Left renal cortex interstitium (tissue), 4 donors: ENCODE measurements at regions not wholly inside any gene's neighbourhood (a gene's known extent, or its start where the extent isn't known, plus 50 kb on each side); places are given as distances from the start of the nearest gene placed in this dataset.
A peak's percentile ranks its signal among the peaks of the same experiment; 100 is the strongest.

Experiments used
- DNase-seq, 4 donors: peaks; one replicate each; pipeline ENCODE4 v3.0.0-alpha.2; 2013; ENCODE audit warnings: low read depth in 4 of 4, low spot score in 2 of 4, missing footprints in 1 of 4

DNA sequence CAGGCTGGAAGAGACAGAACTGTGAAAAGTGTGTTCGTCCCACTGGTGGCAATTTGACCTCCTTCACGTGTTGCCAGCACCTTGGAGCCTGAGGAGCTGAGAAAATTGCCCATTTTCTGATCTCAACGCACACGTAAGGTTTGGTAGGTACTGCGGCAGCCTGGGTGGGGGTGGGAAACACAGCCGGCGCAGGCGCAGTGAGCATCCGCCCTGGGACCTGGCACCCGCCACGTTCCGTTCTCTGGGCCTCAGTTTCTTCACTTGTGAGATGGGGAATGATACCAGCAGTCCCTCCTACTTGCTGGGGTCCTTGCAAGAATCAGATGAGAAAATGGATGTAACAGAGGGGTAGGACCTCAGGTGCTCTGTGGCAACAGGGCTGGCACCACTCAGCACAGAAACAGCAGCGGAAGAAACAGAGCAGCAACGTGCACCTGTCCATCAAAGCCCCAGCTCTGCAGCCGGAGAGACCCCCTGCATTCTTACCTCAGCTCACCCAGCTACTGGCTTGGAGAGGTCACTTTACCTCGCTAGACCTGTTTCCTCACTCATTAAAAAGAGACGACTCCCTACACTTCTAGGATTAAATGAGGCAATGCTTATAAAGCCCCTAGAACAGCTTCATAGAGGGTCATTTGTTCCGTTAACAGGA lies 458.0 kb upstream of the ID2 start:
- DNase-seq: no peak

DNA sequence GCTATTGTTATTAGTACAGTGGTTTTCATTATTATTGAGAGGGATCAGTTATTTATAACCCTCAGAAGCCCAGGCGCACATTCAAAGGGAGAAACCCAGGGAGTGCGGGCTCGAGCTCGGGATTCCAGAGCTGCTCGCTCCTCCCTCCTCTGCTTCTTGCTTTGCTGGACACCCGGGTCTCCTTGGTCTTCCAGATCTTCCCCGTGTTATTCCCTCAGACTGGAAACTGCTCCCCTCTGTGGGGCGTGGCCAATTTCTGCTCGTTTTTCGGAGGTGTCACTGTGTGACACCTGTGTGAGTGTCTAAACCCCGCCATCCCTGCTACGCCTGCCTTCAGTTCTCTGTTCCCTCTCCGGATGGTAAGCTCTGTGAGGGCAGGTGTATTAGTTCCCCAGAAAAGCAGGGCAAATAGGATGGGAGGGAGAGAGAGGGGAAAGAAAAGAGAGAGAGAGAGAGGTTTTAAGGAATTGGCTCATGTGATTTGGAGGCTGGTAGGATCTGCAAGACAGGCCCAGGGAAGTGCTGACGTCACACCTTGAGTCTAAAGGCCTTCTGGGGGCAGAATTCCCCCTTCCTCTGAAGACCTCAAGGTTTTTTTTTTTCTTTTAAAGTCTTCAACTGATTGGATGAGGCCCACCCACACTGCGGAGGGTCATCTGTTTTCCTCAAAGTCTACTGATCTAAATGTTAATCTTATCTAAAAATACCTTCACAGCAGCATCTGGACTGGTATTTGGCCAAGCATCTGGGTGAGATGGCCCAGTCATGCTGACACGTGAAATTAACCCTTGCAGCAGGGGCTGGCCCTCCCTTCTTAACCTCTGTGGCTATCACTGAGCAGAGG lies 457.3 kb upstream of the ID2 start:
- DNase-seq: no peak

DNA sequence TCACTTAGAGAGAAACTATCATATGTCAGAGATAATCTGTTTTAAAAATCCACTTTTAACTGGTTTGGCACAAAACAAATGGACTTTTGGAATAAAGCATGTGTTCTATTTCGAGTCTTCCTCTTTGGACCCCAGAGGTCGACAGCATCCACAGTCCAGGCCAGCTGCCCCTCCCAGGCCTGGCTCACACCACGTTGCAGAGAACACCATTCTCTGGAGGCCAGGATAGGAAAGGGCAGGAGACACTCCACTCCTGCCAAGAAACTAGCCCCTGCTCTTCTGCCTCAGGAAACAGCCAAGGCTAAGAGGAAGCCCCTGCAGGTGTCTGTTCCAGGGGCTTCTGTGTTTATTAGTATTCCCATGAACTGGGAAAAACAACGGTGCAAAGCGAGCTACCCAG lies 456.6 kb upstream of the ID2 start:
- no peak for DNase-seq

DNA sequence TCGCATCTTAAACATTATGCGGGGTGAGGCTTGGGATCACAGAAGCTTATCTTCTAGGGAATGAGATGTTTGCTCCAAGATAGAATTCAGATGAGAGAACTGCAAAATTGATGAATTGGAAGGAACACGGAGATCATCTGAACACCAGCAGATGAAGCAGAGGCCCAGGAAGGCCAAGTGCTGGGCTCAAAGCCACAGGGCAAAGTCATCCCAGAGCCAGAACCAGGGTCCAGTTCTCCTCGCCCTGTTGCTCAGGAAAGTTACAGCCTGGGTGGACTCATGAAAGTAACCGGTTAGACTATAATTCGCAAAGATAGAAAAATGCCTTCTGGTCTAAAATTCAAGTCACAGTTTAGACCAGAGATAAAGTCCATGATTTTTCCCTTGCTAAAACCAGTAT lies 456.1 kb upstream of the ID2 start:
- DNase-seq: no peak

DNA sequence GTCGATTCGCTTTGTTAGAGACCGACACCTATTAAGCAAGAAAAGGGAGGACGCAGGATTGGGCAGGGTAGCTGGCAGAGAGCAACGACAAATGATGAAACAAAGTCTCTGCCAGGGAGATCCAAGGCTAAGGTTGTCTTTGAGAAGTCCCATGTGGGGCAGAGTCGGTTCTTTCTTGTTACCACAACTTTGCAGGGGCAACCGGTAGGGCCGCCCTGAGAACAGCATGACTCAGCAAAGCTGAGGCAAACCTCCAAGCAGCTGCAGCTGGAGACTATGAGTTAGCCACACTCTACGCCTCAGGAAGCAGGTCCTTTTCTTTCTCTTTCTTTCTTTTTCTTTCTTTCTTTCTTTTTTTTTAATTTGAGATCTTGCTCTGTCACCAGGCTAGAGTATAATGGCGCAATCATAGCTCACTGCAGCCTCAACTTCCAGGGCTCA lies 452.3 kb upstream of the ID2 start:
- DNase-seq: no peak

DNA sequence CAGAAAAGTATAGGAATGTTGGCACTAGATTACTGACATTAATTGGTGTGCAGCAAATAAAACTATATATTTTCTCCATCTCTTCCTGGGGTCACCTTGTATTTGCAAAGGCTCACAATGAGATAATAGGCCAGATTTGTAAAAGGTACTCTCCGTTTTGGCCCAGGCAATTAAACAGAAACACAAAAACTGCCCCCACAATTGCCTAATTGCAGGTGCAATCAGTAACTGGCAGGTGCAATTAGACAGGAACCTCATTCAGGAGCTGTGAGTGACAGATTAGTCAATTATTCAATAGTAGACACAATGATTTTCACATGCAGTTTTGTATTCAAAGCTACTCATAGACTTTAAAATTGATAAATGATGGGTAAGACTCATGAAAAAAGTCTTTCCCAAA lies 451.4 kb upstream of the ID2 start:
- DNase-seq: no peak

DNA sequence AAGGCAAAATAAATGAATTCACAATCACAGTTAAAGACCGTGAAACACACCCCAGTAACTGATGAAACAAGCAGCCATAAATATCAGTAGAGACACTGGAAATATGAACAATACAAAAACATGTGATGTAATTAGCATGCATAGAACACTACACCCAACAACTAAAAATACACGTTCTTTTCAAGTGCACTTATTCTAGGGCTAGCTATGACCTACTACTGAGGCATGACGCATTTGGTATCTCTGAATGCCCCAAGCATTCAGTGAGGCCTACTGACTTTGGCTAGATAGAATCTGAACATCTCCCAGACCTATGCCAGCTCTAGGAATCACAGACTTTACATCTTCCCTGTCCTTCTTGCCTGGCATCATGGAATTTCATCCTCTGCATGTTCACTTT lies 450.0 kb upstream of the ID2 start:
- no peak for DNase-seq

DNA sequence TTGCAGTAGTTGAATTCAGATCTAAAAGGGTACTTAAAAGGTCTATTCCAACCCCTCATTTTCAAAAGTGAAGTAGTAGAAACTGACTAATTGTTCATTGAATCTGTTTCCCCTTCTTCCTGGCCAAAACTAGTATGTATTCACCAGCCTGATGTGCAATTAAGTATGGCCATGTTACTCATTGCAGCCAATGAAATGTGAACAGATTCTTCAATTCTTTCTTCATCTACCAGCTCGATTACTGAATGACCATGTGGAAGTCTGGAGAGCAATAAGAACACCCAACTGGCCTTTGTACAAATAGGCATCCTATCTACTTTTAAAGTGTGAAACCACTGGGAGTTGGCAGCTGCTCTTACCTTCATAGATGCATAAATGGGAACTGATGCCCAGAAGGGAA lies 449.0 kb upstream of the ID2 start:
- DNase-seq: no peak

DNA sequence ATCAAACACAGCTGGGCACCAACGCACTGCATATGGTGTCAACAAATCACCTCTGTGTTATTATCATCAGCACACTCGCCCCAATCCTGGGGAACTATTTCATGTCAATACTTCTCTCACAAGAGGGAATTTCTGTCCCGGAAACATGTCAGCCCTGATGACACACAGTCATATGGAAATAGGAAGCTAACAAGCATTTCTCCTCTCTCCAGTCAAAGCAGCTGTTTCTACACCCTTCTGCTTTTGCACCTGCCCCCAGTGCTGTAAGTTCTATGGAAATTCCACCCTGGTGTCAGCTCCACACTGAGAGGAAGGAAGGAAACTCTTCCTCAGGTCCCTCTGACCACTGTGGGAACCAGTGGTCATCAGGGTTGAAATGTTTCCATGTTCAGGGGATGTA lies 447.6 kb upstream of the ID2 start:
- DNase-seq: no peak

DNA sequence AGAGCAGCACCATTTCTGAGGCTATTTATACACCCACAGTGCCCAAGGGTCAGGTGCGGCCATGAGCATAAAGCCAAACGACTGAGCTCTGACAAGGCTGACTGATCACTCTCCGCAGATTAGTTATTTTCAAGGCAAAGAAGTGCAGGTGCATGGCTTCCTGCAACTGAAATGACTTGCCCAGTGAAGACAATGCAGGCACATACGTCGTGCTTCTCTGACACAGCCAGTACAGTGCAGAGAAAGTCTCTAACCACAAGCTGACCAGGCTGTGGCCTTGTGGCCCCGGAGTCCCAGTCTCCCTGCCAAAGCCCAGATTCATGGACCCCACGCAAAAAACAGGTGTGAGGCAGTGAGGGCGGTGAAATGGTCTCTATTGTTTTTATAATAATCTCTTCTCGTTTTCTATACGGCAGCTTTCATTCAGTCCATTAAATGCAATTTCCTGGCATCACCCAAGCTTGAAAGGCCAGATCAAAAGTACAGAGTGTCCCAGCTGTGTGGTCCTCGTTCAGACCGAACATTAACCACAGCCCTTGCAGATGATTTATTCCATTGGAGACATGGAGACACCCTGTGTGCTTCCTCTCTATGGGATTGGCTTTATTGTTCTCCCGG lies 447.0 kb upstream of the ID2 start:
- DNase-seq: peak in 2 of 4 donors; percentile 27 to 36

DNA sequence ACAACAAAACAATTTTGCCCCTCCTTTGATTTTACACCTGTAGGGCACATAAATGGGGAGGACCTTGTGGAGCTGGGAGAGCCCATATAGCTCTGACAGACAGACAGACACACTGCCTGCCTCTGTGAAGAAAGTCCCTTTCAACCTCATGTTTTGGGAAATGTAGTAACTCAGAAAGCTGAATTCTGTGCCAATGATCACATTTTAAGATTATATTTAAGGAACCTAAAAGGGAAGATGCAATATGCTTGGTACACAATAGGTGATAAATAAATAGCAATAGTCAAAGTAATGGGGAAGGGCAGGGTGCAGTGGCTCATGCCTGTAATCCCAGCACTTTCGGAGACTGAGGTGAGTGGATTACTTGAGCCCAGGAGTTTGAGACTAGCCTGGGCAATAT lies 446.4 kb upstream of the ID2 start:
- no peak for DNase-seq

DNA sequence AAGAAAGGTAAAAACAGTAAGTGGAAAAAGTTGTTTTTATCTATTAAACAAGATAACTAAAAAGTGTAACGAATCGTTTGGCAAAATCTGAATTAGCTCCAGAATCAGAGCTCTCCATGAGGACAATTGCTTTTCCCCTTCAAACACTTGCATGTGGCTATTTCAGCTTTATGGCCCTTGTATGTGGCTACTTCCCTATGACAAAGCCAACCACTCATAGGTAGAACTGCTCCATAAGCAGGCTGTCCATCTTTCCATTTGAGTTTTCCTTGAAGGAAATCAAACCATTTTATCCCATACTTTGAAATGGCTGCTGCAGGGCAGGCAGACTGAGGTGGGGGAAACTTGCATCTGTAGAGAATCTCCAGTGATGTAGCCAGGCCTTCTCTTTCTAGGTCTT lies 445.5 kb upstream of the ID2 start:
- no peak for DNase-seq

DNA sequence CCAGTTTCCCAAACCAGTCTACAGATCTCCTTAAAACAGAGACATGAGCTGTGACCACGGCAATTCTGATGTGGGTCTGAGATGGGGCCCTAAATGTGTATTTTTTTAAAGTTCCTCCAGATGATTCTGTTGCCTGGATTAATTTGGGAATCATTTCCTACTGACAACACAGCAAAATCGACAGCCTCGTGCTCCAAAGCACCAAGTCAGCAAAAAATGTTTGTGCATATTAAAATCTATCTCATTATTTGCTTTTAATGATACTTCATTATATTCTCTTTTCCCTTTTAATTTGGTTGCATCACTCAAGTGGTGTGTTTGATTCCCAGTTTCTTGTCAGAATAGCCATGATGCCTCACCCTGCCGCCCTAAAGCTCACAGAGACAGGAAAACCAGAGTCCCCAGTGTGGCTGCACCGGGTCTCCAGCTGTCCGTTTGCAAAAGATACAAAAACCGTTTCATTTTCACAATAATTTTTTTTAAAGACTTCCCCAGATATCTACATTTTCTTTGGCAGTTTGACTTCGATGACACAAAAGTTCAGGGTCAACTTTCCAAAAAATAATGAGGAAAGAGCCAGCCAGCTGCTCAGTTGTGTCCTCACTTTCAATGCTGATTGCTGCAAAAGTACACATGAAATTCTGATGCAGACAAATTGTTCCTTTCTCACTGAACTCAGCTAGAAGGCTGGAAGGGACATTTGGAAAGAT lies 443.2 kb upstream of the ID2 start:
- DNase-seq: no peak

DNA sequence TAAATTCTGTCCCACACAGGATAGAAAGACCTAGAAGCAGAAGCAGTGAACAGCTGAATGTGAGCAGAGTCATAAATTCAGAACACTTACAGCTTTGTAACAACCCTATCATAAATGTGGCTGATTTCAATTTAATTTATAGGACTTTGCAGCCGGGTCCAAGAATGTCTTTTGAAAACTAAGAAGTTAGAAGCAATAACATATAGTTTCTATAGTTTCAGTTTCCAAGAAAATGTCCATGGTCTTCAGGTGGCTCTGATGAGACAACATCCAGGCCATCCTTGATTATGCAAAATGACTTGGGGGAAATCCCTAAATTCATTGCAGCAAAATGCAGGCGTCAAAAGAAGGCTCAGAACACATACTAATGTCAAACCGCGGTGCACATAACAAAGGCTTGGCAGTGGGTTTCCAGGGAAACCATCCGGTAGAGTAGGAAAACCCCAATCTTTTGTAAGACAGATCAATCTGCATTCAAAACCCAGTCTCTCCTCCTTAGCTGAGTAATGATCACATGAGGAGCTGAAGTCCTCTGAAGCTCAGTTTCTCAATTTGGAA lies 442.2 kb upstream of the ID2 start:
- DNase-seq: peak in 1 of 4 donors; percentile 29

DNA sequence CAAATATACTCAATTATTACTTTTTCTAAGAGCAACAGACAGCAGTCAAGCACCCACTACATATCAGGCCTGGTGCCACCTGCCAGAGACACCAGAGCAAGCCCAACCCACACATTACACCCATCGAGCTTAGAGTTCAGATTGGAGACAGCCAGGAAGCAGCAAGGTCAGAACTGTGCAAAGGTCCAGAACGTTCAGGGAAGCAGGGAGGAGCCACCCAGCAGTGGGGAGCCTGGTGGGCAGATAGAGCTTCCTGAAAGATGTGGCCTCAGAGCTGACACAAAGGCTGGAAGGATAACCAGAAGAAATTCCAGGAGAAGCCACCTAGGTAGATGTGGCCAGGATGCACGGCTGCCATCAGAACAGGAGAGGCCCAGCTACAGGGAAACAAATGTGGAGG lies 440.5 kb upstream of the ID2 start:
- DNase-seq: no peak

DNA sequence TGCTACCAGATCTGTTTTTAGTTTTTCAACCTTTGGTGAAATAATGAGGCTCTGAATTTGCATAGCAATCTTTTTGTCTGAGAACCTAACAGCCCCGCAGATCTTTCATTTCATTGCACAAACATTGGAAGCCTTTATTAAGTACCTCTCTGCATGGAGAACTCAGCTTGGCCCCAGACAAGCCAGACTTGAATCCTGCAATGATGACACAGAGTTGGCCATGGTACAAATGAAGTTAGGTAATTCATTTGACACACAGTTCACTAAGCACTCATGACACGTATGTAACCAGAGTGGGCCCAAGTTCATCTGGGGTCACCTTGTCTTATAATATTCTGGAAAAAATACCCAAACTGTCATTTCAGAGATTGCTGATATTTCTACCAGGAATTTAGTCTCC lies 439.1 kb upstream of the ID2 start:
- no peak for DNase-seq

DNA sequence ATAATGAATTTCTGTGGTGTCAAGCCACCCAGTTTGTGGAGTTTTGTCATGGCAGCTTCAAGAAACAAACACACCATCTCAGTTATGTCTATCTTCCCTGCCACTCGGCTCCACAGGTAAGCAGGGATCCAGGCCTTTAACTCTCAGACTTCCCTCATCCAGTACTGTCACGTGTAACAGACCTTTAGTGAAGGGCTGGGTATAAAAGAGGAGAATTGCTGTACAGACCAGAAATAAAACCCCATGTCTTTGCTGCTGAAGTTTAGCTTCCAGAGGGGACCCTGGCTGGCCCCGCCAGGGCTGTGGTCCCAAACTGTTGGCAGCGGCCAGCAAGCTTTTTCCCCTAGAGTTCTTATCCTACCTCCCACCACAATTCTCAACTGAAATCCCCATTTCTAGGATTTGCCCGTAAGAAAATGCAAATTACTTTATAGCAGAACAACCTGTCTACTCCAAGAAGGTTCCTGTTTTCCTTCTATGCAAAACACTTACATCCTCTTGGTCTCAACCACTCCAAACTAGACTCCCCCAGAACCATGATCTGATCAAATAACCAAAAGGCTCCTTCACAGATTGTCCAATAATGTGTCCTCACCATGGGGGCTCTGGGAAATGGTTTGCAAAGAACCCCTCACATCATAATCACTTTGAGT lies 438.0 kb upstream of the ID2 start:
- DNase-seq: no peak

DNA sequence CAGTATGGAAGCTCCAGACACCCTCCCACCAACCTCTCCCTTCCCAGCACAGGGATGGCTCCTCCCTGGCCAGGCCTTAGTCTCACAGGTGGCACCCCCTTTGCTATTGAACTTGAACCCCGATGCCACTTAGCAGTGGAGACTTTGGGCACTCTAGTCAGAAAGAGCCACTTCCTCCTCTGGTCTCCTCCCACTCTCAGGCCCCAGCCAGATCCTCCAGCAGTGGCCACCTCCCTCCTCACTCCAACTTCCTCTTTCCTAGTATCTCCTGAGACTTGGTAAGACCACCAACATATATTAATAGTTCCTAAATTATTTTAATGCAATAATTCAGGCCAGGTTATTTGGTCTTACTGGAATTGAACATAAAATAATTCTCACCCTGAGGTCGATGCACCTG lies 437.2 kb upstream of the ID2 start:
- no peak for DNase-seq

DNA sequence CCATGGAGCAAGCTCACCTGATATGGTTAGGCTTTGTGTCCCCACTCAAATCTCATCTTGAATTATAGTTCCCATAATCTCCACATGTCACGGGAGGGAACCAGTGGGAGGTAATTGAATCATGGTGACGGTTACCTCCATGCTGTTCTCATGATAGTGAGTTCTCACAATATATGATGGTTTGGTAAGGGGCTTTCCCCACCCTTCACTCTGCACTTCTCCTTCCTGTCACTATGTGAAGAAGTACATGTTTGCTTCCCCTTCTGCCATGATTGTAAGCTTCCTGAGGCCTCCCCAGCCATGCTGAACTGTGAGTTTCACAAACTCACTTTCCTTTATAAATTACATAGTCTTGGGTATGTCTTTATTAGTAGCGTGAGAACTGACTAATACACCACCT lies 435.7 kb upstream of the ID2 start:
- DNase-seq: no peak

DNA sequence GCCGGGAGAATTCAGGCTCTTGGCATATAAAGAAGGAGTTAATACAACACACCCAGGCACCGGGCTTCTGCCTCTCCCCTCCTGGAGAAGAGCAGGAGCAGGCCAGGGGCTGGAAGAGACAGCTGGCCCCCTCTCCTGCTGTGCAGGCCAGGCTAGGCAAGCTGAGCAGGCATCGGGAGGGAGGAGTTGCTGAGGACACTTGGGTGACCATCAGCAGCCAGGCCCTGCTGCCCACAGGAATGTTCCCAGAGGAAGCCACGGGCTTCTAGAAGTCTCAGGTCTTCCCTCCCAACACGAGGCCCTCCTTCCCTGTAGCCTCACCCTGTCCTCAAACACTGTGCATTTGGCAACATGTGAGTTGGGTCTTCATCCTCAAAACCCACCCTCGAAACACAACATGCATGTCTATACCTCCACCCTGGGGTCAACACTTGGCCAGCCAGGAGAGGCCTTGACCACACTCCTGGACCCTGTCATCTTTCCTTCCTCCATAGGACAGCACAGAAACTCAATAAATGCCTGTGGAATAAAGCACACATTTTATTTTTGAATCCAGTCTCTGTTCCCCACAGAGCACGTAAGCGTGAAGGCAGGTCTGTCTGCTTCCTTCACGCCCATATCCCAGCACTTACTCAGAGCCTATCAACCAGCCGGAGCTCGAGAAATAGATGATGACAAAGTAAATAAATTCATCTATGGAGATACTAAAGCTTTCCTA lies 433.8 kb upstream of the ID2 start:
- no peak for DNase-seq
